ENCODE measurements at regions not wholly inside any gene's neighbourhood (a gene's known extent, or its start where the extent isn't known, plus 50 kb on each side); places are given as distances from the start of the nearest gene placed in this dataset.

- H2AK5ac ChIP-seq (ENCODE audit: low read length), result no peak overlapping the region
- H3K36me3 ChIP-seq (ENCODE audit: control insufficient read depth in 1 of 2, insufficient read depth in 2 of 2, low read length in 2 of 2), result no peaks in the 10 kb centered on the region
- H2BK120ac ChIP-seq (ENCODE audit: insufficient read depth, low read length, poor library complexity), result no peak overlapping the region
- peaks cover 6% of the 10 kb centered on the region for H3K9me3 ChIP-seq (ENCODE audit: insufficient read depth, low read depth, low read length)
- H3K4me1 ChIP-seq (ENCODE audit: control insufficient read depth in 1 of 2, insufficient read depth in 2 of 2, low read length in 2 of 2), result no peaks in the 10 kb centered on the region
- H3K27me3 ChIP-seq (ENCODE audit: insufficient read depth, low read length), result no peaks in the 10 kb centered on the region
- H3K27ac ChIP-seq (ENCODE audit: low read depth, low read length), result no peak overlapping the region
- H3K79me2 ChIP-seq (ENCODE audit: control insufficient read depth, insufficient read depth, low read length, poor library complexity), result no peaks in the 10 kb centered on the region
- no peak overlapping the region for H3K4me3 ChIP-seq (ENCODE audit: low read depth, low read length)
- H3K79me1 ChIP-seq (ENCODE audit: low read length), result no peaks in the 10 kb centered on the region
- H3K14ac ChIP-seq (ENCODE audit: low read length), result no peak overlapping the region
- no peak overlapping the region for H3K9ac ChIP-seq (ENCODE audit: low read length)
- no peak for DNase-seq
- no peak overlapping the region for H2AFZ ChIP-seq (ENCODE audit: insufficient read depth, low read length, poor library complexity)
- no peak overlapping the region for H3K23ac ChIP-seq (ENCODE audit: low read length)
- H4K12ac ChIP-seq (ENCODE audit: low read depth, low read length), result no peak overlapping the region
- H4K91ac ChIP-seq (ENCODE audit: low read depth, low read length), result no peak overlapping the region
- no peak overlapping the region for H2BK12ac ChIP-seq (ENCODE audit: low read length)
- H2BK5ac ChIP-seq (ENCODE audit: low read depth, low read length, poor library complexity), result no peak overlapping the region
- no CpG with 5 or more reads among the region's 4 CpGs for WGBS (ENCODE audit: extremely low coverage, insufficient coverage, insufficient read length)
- no peak overlapping the region for H3K18ac ChIP-seq (ENCODE audit: low read length)
- H3K4ac ChIP-seq (ENCODE audit: low read depth, low read length), result no peak overlapping the region
- no peak overlapping the region for H4K8ac ChIP-seq (ENCODE audit: low read depth, low read length)
- H3K4me2 ChIP-seq (ENCODE audit: low read length), result no peak overlapping the region
These were observed 348.3 kb upstream of the CAMK1G start for GRCh38 chr1:209235166-209235565.

GRCh38 chr1:209238356-209238755 is 345.2 kb upstream of the CAMK1G start:
- Histone ChIP-seq H3K9me3 (ENCODE audit: insufficient read depth, low read depth, low read length) (no peaks in the 10 kb centered on the region), H3K79me1 (ENCODE audit: low read length) (no peaks in the 10 kb centered on the region), H2AFZ (ENCODE audit: insufficient read depth, low read length, poor library complexity) (no peak overlapping the region), H3K23ac (ENCODE audit: low read length) (no peak overlapping the region), H3K14ac (ENCODE audit: low read length) (no peak overlapping the region), H2BK12ac (ENCODE audit: low read length) (no peak overlapping the region), H2BK5ac (ENCODE audit: low read depth, low read length, poor library complexity) (no peak overlapping the region), H3K9ac (ENCODE audit: low read length) (no peak overlapping the region), H3K4me2 (ENCODE audit: low read length) (no peak overlapping the region), H3K18ac (ENCODE audit: low read length) (no peak overlapping the region), H3K36me3 (ENCODE audit: control insufficient read depth in 1 of 2, insufficient read depth in 2 of 2, low read length in 2 of 2) (no peaks in the 10 kb centered on the region), H4K8ac (ENCODE audit: low read depth, low read length) (no peak overlapping the region), H4K12ac (ENCODE audit: low read depth, low read length) (no peak overlapping the region), H3K27ac (ENCODE audit: low read depth, low read length) (no peak overlapping the region), H3K4me3 (ENCODE audit: low read depth, low read length) (no peak overlapping the region), H2BK120ac (ENCODE audit: insufficient read depth, low read length, poor library complexity) (no peak overlapping the region), H3K4me1 (ENCODE audit: control insufficient read depth in 1 of 2, insufficient read depth in 2 of 2, low read length in 2 of 2) (no peaks in the 10 kb centered on the region), H3K4ac (ENCODE audit: low read depth, low read length) (no peak overlapping the region), H4K91ac (ENCODE audit: low read depth, low read length) (no peak overlapping the region), H2AK5ac (ENCODE audit: low read length) (no peak overlapping the region), H3K27me3 (ENCODE audit: insufficient read depth, low read length) (no peaks in the 10 kb centered on the region), H3K79me2 (ENCODE audit: control insufficient read depth, insufficient read depth, low read length, poor library complexity) (no peaks in the 10 kb centered on the region)
- no CpG with 5 or more reads among the region's 1 CpG for WGBS (ENCODE audit: extremely low coverage, insufficient coverage, insufficient read length)
- DNase-seq, result no peak

- Histone ChIP-seq H3K27ac (ENCODE audit: low read depth, low read length) (no peak overlapping the region), H3K4me2 (ENCODE audit: low read length) (no peak overlapping the region), H4K91ac (ENCODE audit: low read depth, low read length) (no peak overlapping the region), H2BK12ac (ENCODE audit: low read length) (no peak overlapping the region), H3K27me3 (ENCODE audit: insufficient read depth, low read length) (no peaks in the 10 kb centered on the region), H3K9me3 (ENCODE audit: insufficient read depth, low read depth, low read length) (no peaks in the 10 kb centered on the region), H4K12ac (ENCODE audit: low read depth, low read length) (no peak overlapping the region), H4K8ac (ENCODE audit: low read depth, low read length) (no peak overlapping the region), H2BK5ac (ENCODE audit: low read depth, low read length, poor library complexity) (no peak overlapping the region), H2BK120ac (ENCODE audit: insufficient read depth, low read length, poor library complexity) (no peak overlapping the region), H3K79me2 (ENCODE audit: control insufficient read depth, insufficient read depth, low read length, poor library complexity) (no peaks in the 10 kb centered on the region), H3K36me3 (ENCODE audit: control insufficient read depth in 1 of 2, insufficient read depth in 2 of 2, low read length in 2 of 2) (no peaks in the 10 kb centered on the region), H3K9ac (ENCODE audit: low read length) (no peak overlapping the region), H2AK5ac (ENCODE audit: low read length) (no peak overlapping the region), H3K23ac (ENCODE audit: low read length) (no peak overlapping the region), H3K4me1 (ENCODE audit: control insufficient read depth in 1 of 2, insufficient read depth in 2 of 2, low read length in 2 of 2) (no peaks in the 10 kb centered on the region), H3K79me1 (ENCODE audit: low read length) (no peaks in the 10 kb centered on the region), H2AFZ (ENCODE audit: insufficient read depth, low read length, poor library complexity) (no peak overlapping the region), H3K18ac (ENCODE audit: low read length) (no peak overlapping the region), H3K4ac (ENCODE audit: low read depth, low read length) (no peak overlapping the region), H3K14ac (ENCODE audit: low read length) (no peak overlapping the region), H3K4me3 (ENCODE audit: low read depth, low read length) (no peak overlapping the region)
- no peak for DNase-seq
- no CpG with 5 or more reads among the region's 2 CpGs for WGBS (ENCODE audit: extremely low coverage, insufficient coverage, insufficient read length)
These were observed 343.2 kb upstream of the CAMK1G start for GRCh38 chr1:209240351-209240750.

GRCh38 chr1:209241487-209241886 is 342.0 kb upstream of the CAMK1G start:
- Histone ChIP-seq H2BK120ac (ENCODE audit: insufficient read depth, low read length, poor library complexity) (no peak overlapping the region), H4K12ac (ENCODE audit: low read depth, low read length) (no peak overlapping the region), H3K4ac (ENCODE audit: low read depth, low read length) (no peak overlapping the region), H3K27ac (ENCODE audit: low read depth, low read length) (no peak overlapping the region), H2BK5ac (ENCODE audit: low read depth, low read length, poor library complexity) (no peak overlapping the region), H4K8ac (ENCODE audit: low read depth, low read length) (no peak overlapping the region), H3K4me3 (ENCODE audit: low read depth, low read length) (no peak overlapping the region), H3K14ac (ENCODE audit: low read length) (no peak overlapping the region), H3K9ac (ENCODE audit: low read length) (no peak overlapping the region), H3K27me3 (ENCODE audit: insufficient read depth, low read length) (no peaks in the 10 kb centered on the region), H3K4me2 (ENCODE audit: low read length) (no peak overlapping the region), H3K79me1 (ENCODE audit: low read length) (no peaks in the 10 kb centered on the region), H2AFZ (ENCODE audit: insufficient read depth, low read length, poor library complexity) (no peak overlapping the region), H3K9me3 (ENCODE audit: insufficient read depth, low read depth, low read length) (no peaks in the 10 kb centered on the region), H4K91ac (ENCODE audit: low read depth, low read length) (no peak overlapping the region), H3K23ac (ENCODE audit: low read length) (no peak overlapping the region), H3K79me2 (ENCODE audit: control insufficient read depth, insufficient read depth, low read length, poor library complexity) (no peaks in the 10 kb centered on the region), H3K18ac (ENCODE audit: low read length) (no peak overlapping the region), H2BK12ac (ENCODE audit: low read length) (no peak overlapping the region), H2AK5ac (ENCODE audit: low read length) (no peak overlapping the region), H3K36me3 (ENCODE audit: control insufficient read depth in 1 of 2, insufficient read depth in 2 of 2, low read length in 2 of 2) (no peaks in the 10 kb centered on the region), H3K4me1 (ENCODE audit: control insufficient read depth in 1 of 2, insufficient read depth in 2 of 2, low read length in 2 of 2) (no peaks in the 10 kb centered on the region)
- DNase-seq, result no peak
- no CpG with 5 or more reads among the region's 6 CpGs for WGBS (ENCODE audit: extremely low coverage, insufficient coverage, insufficient read length)
